H9 (cell line): ENCODE measurements at regions not wholly inside any gene's neighbourhood (a gene's known extent, or its start where the extent isn't known, plus 50 kb on each side); places are given as distances from the start of the nearest gene placed in this dataset.

ENCODE experiments used
- DNase-seq: peaks from one replicate; pipeline ENCODE4 v3.0.0-alpha.2; 2017
- H2AFZ ChIP-seq: one replicate; pipeline ENCODE4 v1.6.1; 2013; ENCODE audit warnings: mild to moderate bottlenecking, low read length, control low read depth, moderate library complexity
- H2AK5ac ChIP-seq: 2 replicates; pipeline ENCODE4 v1.6.1; 2013; ENCODE audit warnings: low read length, control low read depth, mixed read lengths; ENCODE audit not compliant: insufficient read length
- H2BK120ac ChIP-seq: one replicate; pipeline ENCODE4 v1.6.1; 2013; ENCODE audit warnings: low read depth, mild to moderate bottlenecking, low read length, control low read depth, inconsistent platforms; ENCODE audit not compliant: poor library complexity, severe bottlenecking
- H2BK12ac ChIP-seq: 2 replicates; pipeline ENCODE4 v1.6.1; 2013; ENCODE audit warnings: low read length, control low read depth, mixed read lengths, low read depth; ENCODE audit not compliant: insufficient read length
- H2BK15ac ChIP-seq: 2 replicates; pipeline ENCODE4 v1.6.1; 2013; ENCODE audit warnings: low read depth, low read length, control low read depth
- H2BK20ac ChIP-seq: one replicate; pipeline ENCODE4 v1.6.1; 2013; ENCODE audit warnings: low read depth, mild to moderate bottlenecking, low read length, control low read depth, inconsistent platforms; ENCODE audit not compliant: poor library complexity, severe bottlenecking
- H2BK5ac ChIP-seq: 2 replicates; pipeline ENCODE4 v1.6.1; 2013; ENCODE audit warnings: low read length, control low read depth, mixed read lengths; ENCODE audit not compliant: insufficient read length
- H3K14ac ChIP-seq: 2 replicates; pipeline ENCODE4 v1.6.1; 2013; ENCODE audit warnings: low read length, control low read depth; ENCODE audit not compliant: insufficient read depth
- H3K18ac ChIP-seq: 2 replicates; pipeline ENCODE4 v1.6.1; 2013; ENCODE audit warnings: low read depth, mild to moderate bottlenecking, mixed read lengths, low read length, control low read depth; ENCODE audit not compliant: insufficient read length
- H3K23ac ChIP-seq: 2 replicates; pipeline ENCODE4 v1.6.1; 2013; ENCODE audit warnings: low read length, control low read depth, mixed read lengths, low read depth; ENCODE audit not compliant: insufficient read length
- H3K23me2 ChIP-seq: 2 replicates; pipeline ENCODE4 v1.6.1; 2013; ENCODE audit warnings: low read depth, mild to moderate bottlenecking, mixed read lengths, low read length, control low read depth; ENCODE audit not compliant: insufficient read length, poor library complexity, severe bottlenecking
- H3K27ac ChIP-seq: 2 replicates; pipeline ENCODE4 v1.5.1; 2013; ENCODE audit warnings: low read length, control low read depth, mixed read lengths, low read depth; ENCODE audit not compliant: insufficient read length
- H3K27me3 ChIP-seq: 2 replicates; pipeline ENCODE4 v1.6.1; 2013; ENCODE audit warnings: low read length, control low read depth, inconsistent platforms; ENCODE audit not compliant: insufficient read depth
- H3K4ac ChIP-seq: 2 replicates; pipeline ENCODE4 v1.6.1; 2013; ENCODE audit warnings: low read depth, mild to moderate bottlenecking, control low read depth, inconsistent platforms, low read length, moderate library complexity
- H3K4me1 ChIP-seq: 2 replicates; pipeline ENCODE4 v1.6.1; 2013; ENCODE audit warnings: low read length, control low read depth, inconsistent platforms; ENCODE audit not compliant: insufficient read depth
- H3K4me2 ChIP-seq: 2 replicates; pipeline ENCODE4 v1.6.1; 2013; ENCODE audit warnings: low read length, control low read depth, mixed read lengths; ENCODE audit not compliant: insufficient read length, insufficient read depth
- H3K56ac ChIP-seq: 2 replicates; pipeline ENCODE4 v1.6.1; 2013; ENCODE audit warnings: low read depth, mild to moderate bottlenecking, mixed read lengths, low read length, control low read depth; ENCODE audit not compliant: insufficient read length
- H3K79me1 ChIP-seq: 2 replicates; pipeline ENCODE4 v1.6.1; 2013; ENCODE audit warnings: low read depth, mild to moderate bottlenecking, moderate library complexity, low read length, control low read depth, inconsistent platforms; ENCODE audit not compliant: insufficient read depth, poor library complexity, severe bottlenecking
- H3K79me2 ChIP-seq: 2 replicates; pipeline ENCODE4 v1.6.1; 2013; ENCODE audit warnings: low read length, control low read depth, inconsistent platforms; ENCODE audit not compliant: insufficient read depth
- H3K9ac ChIP-seq: 2 replicates; pipeline ENCODE4 v1.6.1; 2013; ENCODE audit warnings: low read length, control low read depth, mixed read lengths; ENCODE audit not compliant: insufficient read length; ENCODE audit errors: extremely low read depth
- H3K9me3 ChIP-seq: one replicate; pipeline ENCODE4 v1.6.1; 2013; ENCODE audit warnings: low read depth, low read length, inconsistent platforms; ENCODE audit not compliant: control insufficient read depth
- H3T11ph ChIP-seq: one replicate; pipeline ENCODE4 v1.6.1; 2013; ENCODE audit warnings: mild to moderate bottlenecking, low read length, control low read depth, inconsistent platforms
- H4K20me1 ChIP-seq: one replicate; pipeline ENCODE4 v1.6.1; 2013; ENCODE audit not compliant: control insufficient read depth, insufficient read length, insufficient read depth
- H4K5ac ChIP-seq: 2 replicates; pipeline ENCODE4 v1.6.1; 2013; ENCODE audit warnings: low read depth, mild to moderate bottlenecking, mixed read lengths, low read length, control low read depth; ENCODE audit not compliant: insufficient read length
- H4K8ac ChIP-seq: replicated peaks from 2 replicates; pipeline ENCODE4 v1.6.1; 2013; ENCODE audit warnings: low read length, control low read depth, mixed read lengths, low read depth; ENCODE audit not compliant: insufficient read length
- H4K91ac ChIP-seq: 2 replicates; pipeline ENCODE4 v1.6.1; 2013; ENCODE audit warnings: low read depth, mild to moderate bottlenecking, moderate library complexity, mixed read lengths, low read length, control low read depth; ENCODE audit not compliant: insufficient read length
- H3K27ac Mint-ChIP-seq, 3 experiments: 2 replicates in 2 of 3; 3 replicates in 1 of 3; pipeline ENCODE4 v1.8.0; 2020 to 2021; ENCODE audit warnings: mixed read lengths in 3 of 3, mild to moderate bottlenecking in 1 of 3, moderate library complexity in 1 of 3
- H3K27me3 Mint-ChIP-seq: 2 replicates; pipeline ENCODE4 v1.8.0; 2021; ENCODE audit warnings: low read depth, mild to moderate bottlenecking, moderate library complexity, mixed read lengths
- H3K36me3 Mint-ChIP-seq, 3 experiments: 2 replicates in 2 of 3; 3 replicates in 1 of 3; pipeline ENCODE4 v1.8.0; 2020 to 2021; ENCODE audit warnings: low read depth in 3 of 3, mixed read lengths in 3 of 3; ENCODE audit not compliant: insufficient read depth in 1 of 3
- H3K4me1 Mint-ChIP-seq, 2 experiments: 2 replicates each; pipeline ENCODE4 v1.8.0; 2020; ENCODE audit warnings: mixed read lengths in 2 of 2
- H3K4me3 Mint-ChIP-seq, 2 experiments: 2 replicates in 1 of 2; 3 replicates in 1 of 2; pipeline ENCODE4 v1.8.0; 2020 to 2021; ENCODE audit warnings: mild to moderate bottlenecking in 2 of 2, mixed read lengths in 2 of 2, moderate library complexity in 1 of 2
- H3K9me3 Mint-ChIP-seq, 2 experiments: 2 replicates in 1 of 2; 3 replicates in 1 of 2; pipeline ENCODE4 v1.8.0; 2020; ENCODE audit warnings: mild to moderate bottlenecking in 2 of 2, mixed read lengths in 2 of 2, moderate library complexity in 1 of 2
- CTCF ChIP-seq: fragments of 200-600 bp; sonication (generic); conservative IDR thresholded peaks from 3 replicates; pipeline ENCODE4 v1.8.0; 2021; ENCODE audit warnings: antibody characterized with exemption, mild to moderate bottlenecking
- WGBS: extraction: QIAGEN DNeasy Blood & Tissue Kit; methylation state at CpG from one replicate; pipeline ENCODE4 v1.1.7; 2013; ENCODE audit warnings: missing lambda C conversion rate, low lambda C conversion rate, mixed read lengths; ENCODE audit not compliant: insufficient read length; ENCODE audit errors: extremely low coverage; 5-methylcytosine and 5-hydroxymethylcytosine counted together

- H2BK12ac ChIP-seq, result no peak overlapping the region
- H2AK5ac ChIP-seq, result no peak overlapping the region
- TF ChIP-seq CTCF, result no peak
- H3K79me1 ChIP-seq, result no peaks in the 10 kb centered on the region
- H3K27ac ChIP-seq, result no peak overlapping the region
- no peak for DNase-seq
- H3K9ac ChIP-seq, result no peak overlapping the region
- H3K79me2 ChIP-seq, result no peaks in the 10 kb centered on the region
- no peak overlapping the region for H2BK15ac ChIP-seq
- H4K91ac ChIP-seq, result no peak overlapping the region
- H3K14ac ChIP-seq, result no peak overlapping the region
- Mint-ChIP-seq H3K27me3 (no peaks in the 10 kb centered on the region; the same call in 1 of the 2 replicates), H3K4me1 (no peaks in the 10 kb centered on the region), H3K4me3 (no peak overlapping the region), H3K9me3 (no peaks in the 10 kb centered on the region), H3K36me3 (no peaks in the 10 kb centered on the region), H3K27ac (no peak overlapping the region)
- no peak overlapping the region for H3K23ac ChIP-seq
- no peak overlapping the region for H2AFZ ChIP-seq
- no peaks in the 10 kb centered on the region for H3K23me2 ChIP-seq
- H3K18ac ChIP-seq, result no peak overlapping the region
- no peaks in the 10 kb centered on the region for H3K27me3 ChIP-seq
- no peak overlapping the region for H2BK120ac ChIP-seq
- no peak overlapping the region for H4K8ac ChIP-seq
- no peaks in the 10 kb centered on the region for H4K20me1 ChIP-seq
- H3K4me1 ChIP-seq, result no peaks in the 10 kb centered on the region
- H3K9me3 ChIP-seq, result no peaks in the 10 kb centered on the region
- H3K4me2 ChIP-seq, result no peak overlapping the region
- no peak overlapping the region for H3T11ph ChIP-seq
- no peak overlapping the region for H3K56ac ChIP-seq
- H3K4ac ChIP-seq, result no peak overlapping the region
- H2BK20ac ChIP-seq, result no peak overlapping the region
- WGBS, result no CpG with 5 or more reads among the region's 7 CpGs
- H2BK5ac ChIP-seq, result no peak overlapping the region
- no peak overlapping the region for H4K5ac ChIP-seq
These were observed 379.0 kb upstream of the IL12A start for GRCh38 chr3:159609625-159610024.
